Epidermal melanocyte (primary cell): ENCODE measurements at regions not wholly inside any gene's neighbourhood (a gene's known extent, or its start where the extent isn't known, plus 50 kb on each side); places are given as distances from the start of the nearest gene placed in this dataset.
"Not testable (repeated sequence)": the region's sequence is repeated elsewhere in the genome, so short reads cannot be mapped to it uniquely, and the experiment has no call there.

Source experiments
- DNase-seq: peaks from one replicate; pipeline ENCODE4 v3.0.0; 2011; ENCODE audit warnings: low spot score; ENCODE audit not compliant: insufficient read length

GRCh38 chr10:36766415-36766810 is 359.0 kb upstream of the ANKRD30A start:
- no peak for DNase-seq

DNA sequence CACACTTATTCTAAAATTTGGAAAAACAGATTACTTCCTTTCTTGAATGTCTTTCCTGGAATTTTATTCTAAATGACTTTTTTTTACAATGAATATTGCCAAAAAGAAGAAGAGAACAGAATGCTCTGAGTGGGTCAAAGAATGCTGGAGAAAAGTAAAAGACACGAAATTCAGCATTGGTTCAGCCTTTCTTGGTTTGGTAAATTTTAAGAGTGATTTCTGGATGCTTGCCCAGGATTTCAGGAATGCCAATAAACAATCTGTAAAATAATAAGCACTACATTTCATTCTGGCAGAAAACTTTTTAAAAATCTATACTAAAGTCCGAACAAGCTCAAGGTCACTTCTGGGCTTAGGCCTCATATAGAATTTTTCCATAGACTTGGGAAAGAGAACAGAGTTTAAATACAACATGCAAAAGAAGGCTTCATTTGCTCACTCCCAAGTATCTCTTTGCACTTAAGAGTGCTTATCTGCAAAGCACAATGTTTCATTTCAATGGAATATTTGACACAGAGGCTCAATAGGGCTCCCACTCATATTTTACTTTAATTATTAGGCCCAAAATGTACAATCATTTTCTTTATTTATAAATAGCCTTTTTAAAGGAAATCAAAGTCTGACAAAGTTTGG is 359.5 kb upstream of the ANKRD30A start:
- no peak for DNase-seq

- no peak for DNase-seq
Measured at GRCh38 chr10:36764823-36765222, 360.6 kb upstream of the ANKRD30A start.

GRCh38 chr10:36761121-36761520 is 364.3 kb upstream of the ANKRD30A start:
- no peak for DNase-seq

DNA sequence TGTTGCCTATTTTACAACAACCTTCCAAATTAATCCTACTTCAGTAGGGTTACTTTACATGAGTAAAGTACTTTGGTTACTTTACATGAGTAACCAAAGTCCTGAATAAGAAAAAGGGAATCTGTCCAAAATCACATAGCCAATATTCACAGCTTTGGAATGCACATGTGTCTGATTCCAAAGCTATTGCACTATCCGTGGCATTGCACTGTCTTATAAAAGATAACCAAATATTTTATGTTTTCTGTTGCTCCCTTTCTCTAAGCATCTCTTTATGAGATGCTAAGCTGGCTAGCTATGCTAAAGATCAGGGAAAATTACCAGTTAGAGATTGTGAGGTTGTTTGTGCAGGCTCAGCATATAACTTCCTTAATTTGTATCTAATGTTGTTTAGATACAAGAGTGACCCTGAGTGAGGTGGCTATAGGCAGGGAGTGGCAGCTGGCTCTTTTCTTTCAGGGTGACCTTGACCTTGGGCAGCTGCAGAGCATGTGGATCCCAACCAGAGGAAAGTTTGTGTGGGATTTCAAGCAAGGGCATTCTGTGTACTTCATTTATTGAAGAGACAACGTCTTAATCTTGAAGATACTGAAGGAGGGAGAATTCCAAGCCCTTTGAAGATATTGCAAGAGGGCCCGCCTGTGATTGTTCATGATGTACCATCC is 366.1 kb upstream of the ANKRD30A start:
- DNase-seq: no peak

DNA sequence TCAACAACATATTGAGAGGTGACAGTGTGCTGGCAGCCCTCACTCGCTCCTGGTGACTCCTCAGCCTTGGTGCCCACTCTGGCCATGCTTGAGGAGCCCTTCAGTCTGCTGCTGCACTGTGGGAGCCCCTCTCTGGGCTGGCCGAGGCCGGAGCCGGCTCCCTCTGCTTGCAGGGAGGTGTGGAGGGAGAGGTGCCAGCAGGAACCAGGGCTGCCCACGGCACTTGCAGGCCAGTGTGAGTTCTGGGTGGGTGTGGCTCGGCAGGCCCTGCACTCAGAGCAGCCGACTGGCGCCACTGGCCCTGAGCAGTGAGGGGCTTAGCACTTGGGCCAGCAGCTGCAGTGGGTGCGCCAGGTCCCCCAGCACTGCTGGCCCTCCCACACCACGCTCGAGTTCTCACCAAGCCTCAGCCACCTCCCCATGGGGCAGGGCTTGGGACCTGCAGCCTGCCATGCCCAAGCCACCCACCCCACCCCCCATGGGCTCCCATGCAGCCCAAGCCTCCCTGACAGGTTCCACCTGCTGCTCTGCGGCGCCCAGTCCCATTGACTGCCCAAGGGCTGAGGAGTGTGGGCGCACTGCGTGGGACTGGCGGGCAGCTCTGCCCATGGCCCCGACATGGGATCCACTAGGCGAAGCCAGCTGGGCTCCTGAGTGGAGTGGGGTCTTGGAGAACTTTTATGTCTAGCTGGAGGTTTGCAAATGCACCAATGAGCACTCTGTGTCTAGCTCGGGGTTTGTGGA is 377.1 kb upstream of the ANKRD30A start:
- no peak for DNase-seq

DNA sequence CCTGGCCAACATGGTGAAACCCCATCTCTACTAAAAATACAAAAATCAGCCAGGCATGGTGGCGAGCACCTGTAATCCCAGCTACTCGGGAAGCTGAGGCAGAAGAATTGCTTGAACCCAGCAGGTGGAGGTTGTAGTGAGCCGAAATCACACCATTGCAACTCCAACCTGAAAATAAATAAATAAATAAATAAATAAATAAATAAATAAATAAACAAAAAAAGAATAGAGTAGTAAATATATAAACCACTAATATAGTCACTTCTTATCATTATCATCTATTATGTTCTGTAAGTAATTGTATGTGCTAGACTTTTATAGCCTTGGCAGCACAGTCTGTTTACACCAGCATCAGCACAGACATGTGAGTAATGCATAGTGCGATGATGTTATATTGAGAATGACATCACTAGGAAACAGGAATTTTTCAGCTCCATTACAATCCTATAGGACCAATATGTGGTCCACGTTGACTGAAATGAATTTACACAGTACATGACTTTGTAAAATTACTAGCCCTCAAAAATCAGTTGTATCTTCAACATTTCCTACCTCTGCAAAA is 385.4 kb upstream of the ANKRD30A start:
- DNase-seq: no peak

DNA sequence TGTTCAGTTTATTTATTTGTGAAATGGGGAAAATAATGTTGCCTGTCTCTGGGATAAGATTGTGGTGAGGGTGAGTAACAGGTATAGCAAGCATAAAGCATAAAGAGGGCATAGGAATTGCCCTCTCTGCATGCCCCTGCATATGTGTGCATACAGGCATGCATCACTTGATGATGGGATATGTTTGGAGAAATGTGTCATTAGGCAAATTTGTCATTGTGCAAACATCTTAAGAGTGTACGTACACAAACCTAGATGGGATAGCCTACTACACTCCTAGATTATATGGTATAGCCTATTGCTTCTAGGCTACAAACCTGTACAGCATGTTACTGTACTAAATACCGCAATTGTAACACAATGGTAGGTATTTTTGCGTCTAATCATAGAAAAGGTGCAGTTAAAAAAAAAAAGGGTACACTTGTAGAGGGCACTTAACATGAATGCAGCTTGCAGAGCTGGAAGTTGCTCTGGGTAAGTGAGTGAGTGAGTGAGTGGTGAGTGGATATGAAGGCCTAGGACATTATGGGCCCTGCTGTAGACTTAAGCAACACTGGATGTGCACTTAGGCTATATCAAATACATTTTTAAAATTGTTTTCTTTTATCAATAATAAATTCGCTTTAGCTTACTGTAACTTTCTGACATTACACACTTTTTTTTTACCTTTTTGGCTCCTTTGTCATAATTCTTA is 386.5 kb upstream of the ANKRD30A start:
- no peak for DNase-seq

DNA sequence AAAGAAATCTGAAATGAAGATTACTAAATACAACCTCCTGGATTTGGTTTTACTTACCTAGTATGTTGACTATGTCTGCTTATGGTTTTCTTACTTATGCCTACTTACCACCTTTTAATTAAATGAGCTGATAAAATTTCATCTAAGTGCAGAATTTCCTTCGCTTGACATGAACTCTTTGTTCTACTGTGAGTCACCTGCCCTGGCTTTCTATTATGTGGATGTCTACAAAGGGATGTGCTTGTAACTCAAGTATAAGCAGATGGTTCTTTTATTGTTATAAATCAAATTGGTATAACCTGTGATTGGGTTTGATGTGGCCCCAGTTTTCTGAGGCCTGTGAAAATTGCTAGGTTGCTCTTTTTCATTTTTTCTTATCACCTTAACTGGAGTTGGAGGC is 389.1 kb upstream of the ANKRD30A start:
- no peak for DNase-seq

DNA sequence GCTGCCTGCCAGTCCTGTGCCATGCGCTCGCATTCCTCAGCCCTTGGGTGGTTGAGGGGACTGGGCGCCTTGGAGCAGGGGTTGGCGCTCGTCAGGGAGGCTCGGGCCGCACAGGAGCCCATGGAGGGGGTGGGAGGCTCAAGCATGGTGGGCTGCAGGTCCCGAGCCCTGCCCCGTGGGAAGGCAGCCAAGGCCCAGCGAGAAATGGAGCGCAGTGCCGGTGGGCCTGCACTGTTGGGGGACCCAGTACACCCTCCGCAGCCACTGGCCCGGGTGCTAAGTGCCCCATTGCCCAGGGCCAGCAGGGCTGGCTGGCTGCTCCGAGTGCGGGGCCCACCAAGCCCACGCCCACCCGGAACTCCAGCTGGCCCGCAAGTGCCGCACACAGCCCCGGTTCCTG is 390.8 kb upstream of the ANKRD30A start:
- not testable (repeated sequence) for DNase-seq

DNA sequence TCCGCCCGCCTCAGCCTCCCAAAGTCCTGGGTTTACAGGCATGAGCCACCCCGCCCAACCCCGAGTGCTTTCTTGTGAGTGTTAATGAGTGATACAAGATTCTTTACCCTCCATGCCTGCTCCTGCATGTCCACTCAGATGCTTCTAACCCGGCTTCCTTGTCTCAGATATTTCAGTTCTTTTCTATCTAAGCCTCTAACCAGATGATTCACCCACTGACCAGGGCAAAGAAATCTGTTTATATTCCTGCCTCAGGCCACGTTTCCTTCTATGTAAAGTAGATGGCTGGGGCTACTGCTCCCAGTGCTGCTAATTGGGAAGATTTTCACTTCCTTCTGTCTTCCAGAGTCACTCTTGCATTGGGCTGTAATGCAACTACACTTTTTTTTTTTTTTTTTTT is 395.1 kb upstream of the ANKRD30A start:
- DNase-seq: no peak

DNA sequence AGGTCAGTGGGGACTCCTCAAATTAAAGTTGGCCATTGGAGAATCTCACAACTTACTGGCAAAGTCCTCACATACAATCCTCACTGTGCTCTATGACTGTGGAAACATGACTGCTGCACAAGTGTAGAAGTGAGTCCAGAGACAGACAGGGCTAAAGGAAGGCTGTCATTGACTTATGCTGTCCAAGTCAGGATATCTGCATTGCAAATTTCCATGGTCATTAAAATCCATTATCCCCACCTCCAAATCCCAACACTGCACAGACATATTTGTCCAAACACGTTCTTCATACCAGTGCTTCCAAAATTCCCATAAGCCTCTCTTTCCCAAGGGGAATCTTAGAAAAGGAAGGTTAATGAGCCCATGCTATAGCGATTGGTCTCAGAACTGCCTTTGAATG is 396.8 kb upstream of the ANKRD30A start:
- DNase-seq: no peak

GRCh38 chr10:36725581-36726520 is 399.5 kb upstream of the ANKRD30A start:
- DNase-seq: peak; percentile 14

DNA sequence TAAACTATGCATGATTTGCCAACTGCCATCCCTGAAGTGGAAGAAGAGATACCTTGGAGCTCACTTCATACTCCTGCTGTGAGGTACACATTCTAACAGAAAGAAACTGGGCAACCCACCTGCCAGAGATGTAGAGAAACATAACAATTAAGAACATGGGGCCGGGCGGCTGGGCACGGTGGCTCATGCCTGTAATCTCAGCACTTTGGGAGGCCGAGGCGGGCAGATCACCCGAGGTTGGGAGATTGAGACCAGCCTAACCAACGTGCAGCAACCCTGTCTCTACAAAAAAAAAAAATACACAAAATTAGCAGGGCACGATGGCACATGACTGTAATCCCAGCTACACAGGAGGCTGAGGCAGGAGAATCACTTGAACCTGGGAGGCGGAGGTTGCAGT is 402.6 kb upstream of the ANKRD30A start:
- DNase-seq: no peak

- no peak for DNase-seq
Measured at GRCh38 chr10:36721871-36722270, 403.5 kb upstream of the ANKRD30A start.

DNA sequence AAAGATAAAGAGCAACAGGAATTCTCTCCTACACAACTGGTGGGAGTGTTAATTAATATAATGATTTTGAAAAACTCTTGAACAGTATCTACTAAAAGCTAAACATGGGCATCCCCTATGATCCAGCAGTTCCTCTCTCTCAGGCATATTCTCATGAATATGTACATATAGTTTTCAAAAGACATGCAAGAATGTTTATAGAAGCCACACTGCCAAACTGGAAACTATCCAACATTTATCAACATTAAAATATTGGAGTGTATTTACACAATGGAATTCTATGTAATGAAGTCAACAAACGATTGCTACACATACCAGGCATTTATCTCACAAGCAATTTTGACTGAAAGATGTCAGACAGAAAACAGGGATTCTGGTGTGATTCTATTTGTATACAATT is 404.5 kb upstream of the ANKRD30A start:
- no peak for DNase-seq

- no peak for DNase-seq
Measured at GRCh38 chr10:36717118-36717517, 408.3 kb upstream of the ANKRD30A start.

- DNase-seq: no peak
Measured at GRCh38 chr10:36716291-36716690, 409.1 kb upstream of the ANKRD30A start.

DNA sequence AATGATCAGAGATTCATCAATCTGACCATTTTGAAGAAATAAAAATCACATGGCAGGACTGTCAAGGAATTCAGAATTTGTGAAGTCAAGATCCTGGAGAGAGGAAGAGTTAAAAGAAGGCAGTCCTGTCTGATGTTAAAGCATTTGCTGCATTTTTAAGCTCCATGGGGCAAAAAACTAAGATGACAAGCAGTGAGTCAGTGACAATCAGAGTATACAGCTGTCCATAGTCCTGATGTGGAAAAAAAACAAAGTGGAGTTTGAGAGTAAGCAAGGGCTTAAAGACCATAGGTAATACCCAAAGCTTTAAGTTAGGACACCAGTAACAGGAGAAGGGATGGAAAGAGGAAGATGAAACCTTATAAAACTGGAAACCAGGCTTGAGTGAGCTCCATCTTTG is 412.7 kb upstream of the ANKRD30A start:
- DNase-seq: no peak

- DNase-seq: no peak
Measured at GRCh38 chr10:36711361-36711760, 414.0 kb upstream of the ANKRD30A start.

GRCh38 chr10:36704124-36704523 is 421.3 kb upstream of the ANKRD30A start:
- no peak for DNase-seq
